ENCODE measurements at regions not wholly inside any gene's neighbourhood (a gene's known extent, or its start where the extent isn't known, plus 50 kb on each side); places are given as distances from the start of the nearest gene placed in this dataset.

GRCh38 chr9:13487498-13487897, 208.0 kb upstream of the MPDZ start:
- no peak for DNase-seq (ENCODE audit: low spot score)

GRCh38 chr9:13487071-13487470, 207.6 kb upstream of the MPDZ start:
- no peak for DNase-seq (ENCODE audit: low spot score)

- DNase-seq (ENCODE audit: low spot score): no peak
Observed at GRCh38 chr9:13485068-13485596, 205.6 kb upstream of the MPDZ start.

- DNase-seq (ENCODE audit: low spot score): no peak
Observed at GRCh38 chr9:13484186-13484585, 204.7 kb upstream of the MPDZ start.

- no peak for DNase-seq (ENCODE audit: low spot score)
Observed at GRCh38 chr9:13481274-13481673, 201.8 kb upstream of the MPDZ start.

- DNase-seq (ENCODE audit: low spot score): no peak
Observed at GRCh38 chr9:13480693-13481092, 201.2 kb upstream of the MPDZ start.

- no peak for DNase-seq (ENCODE audit: low spot score)
Observed at GRCh38 chr9:13479096-13479495, 199.6 kb upstream of the MPDZ start.

- DNase-seq (ENCODE audit: low spot score): no peak
Observed at GRCh38 chr9:13478639-13479038, 199.1 kb upstream of the MPDZ start.

- no peak for DNase-seq (ENCODE audit: low spot score)
Observed at GRCh38 chr9:13478160-13478559, 198.7 kb upstream of the MPDZ start.

- DNase-seq (ENCODE audit: low spot score): no peak
Observed at GRCh38 chr9:13470836-13471235, 191.3 kb upstream of the MPDZ start.

GRCh38 chr9:13467157-13467556, 187.7 kb upstream of the MPDZ start:
- DNase-seq (ENCODE audit: low spot score): no peak

GRCh38 chr9:13461414-13461991, 182.0 kb upstream of the MPDZ start:
- no peak for DNase-seq (ENCODE audit: low spot score)

GRCh38 chr9:13459071-13459470, 179.6 kb upstream of the MPDZ start:
- DNase-seq (ENCODE audit: low spot score): no peak

GRCh38 chr9:13457795-13458194, 178.3 kb upstream of the MPDZ start:
- DNase-seq (ENCODE audit: low spot score): no peak

- DNase-seq (ENCODE audit: low spot score): no peak
Observed at GRCh38 chr9:13450723-13451122, 171.2 kb upstream of the MPDZ start.

GRCh38 chr9:13448482-13448881, 169.0 kb upstream of the MPDZ start:
- DNase-seq (ENCODE audit: low spot score): no peak

- no peak for DNase-seq (ENCODE audit: low spot score)
Observed at GRCh38 chr9:13447843-13448422, 168.4 kb upstream of the MPDZ start.

GRCh38 chr9:13446938-13447842, 167.7 kb upstream of the MPDZ start:
- DNase-seq (ENCODE audit: low spot score): no peak

GRCh38 chr9:13446286-13446937, 166.9 kb upstream of the MPDZ start:
- DNase-seq (ENCODE audit: low spot score): no peak

GRCh38 chr9:13445103-13445500, 165.6 kb upstream of the MPDZ start:
- no peak for DNase-seq (ENCODE audit: low spot score)

- no peak for DNase-seq (ENCODE audit: low spot score)
Observed at GRCh38 chr9:13444245-13445102, 165.0 kb upstream of the MPDZ start.

Measured in ecto neural progenitor cell (in vitro differentiated cells).